Left lung (tissue), 4 donors: ENCODE measurements at regions not wholly inside any gene's neighbourhood (a gene's known extent, or its start where the extent isn't known, plus 50 kb on each side); places are given as distances from the start of the nearest gene placed in this dataset.

Experiments
- ATAC-seq: fragments of 200-7000 bp; cut with Tn5 transposase; one replicate; pipeline ENCODE4 v1.9.1; 2020; ENCODE audit warnings: moderate library complexity
- DNase-seq, 4 donors: peaks; one replicate each; pipeline ENCODE4 v3.0.0-alpha.2; 2013 to 2020
- H3K27ac ChIP-seq, 2 donors: fragments of 200-600 bp; sonication (generic) in 1 of 2; one replicate each; pipeline versions ENCODE4 v1.5.0 to v1.8.0; 2020 to 2021
- H3K27me3 ChIP-seq, 2 donors: fragments of 200-600 bp; sonication (generic) in 1 of 2; one replicate each; pipeline versions ENCODE4 v1.5.0 to v1.8.0; 2020 to 2021
- H3K36me3 ChIP-seq, 2 donors: fragments of 200-600 bp; sonication (generic) in 1 of 2; one replicate each; pipeline versions ENCODE4 v1.5.0 to v1.8.0; 2020 to 2021
- H3K4me1 ChIP-seq, 2 donors: fragments of 200-600 bp; one replicate each; pipeline ENCODE4 v1.8.0; 2021
- H3K4me3 ChIP-seq, 2 donors: fragments of 200-600 bp; sonication (generic) in 1 of 2; one replicate each; pipeline versions ENCODE4 v1.5.0 to v1.8.0; 2020 to 2021; ENCODE audit warnings: mild to moderate bottlenecking in 1 of 2
- H3K9me3 ChIP-seq, 2 donors: fragments of 200-600 bp; sonication (generic) in 1 of 2; one replicate each; pipeline versions ENCODE4 v1.5.0 to v1.8.0; 2020 to 2021
- CTCF ChIP-seq, 2 donors: fragments of 200-600 bp; sonication (generic) in 1 of 2; IDR thresholded peaks; one replicate each; pipeline versions ENCODE4 v1.5.0 to v1.8.0; 2021; ENCODE audit warnings: antibody characterized with exemption in 2 of 2
- intact Hi-C, 2 donors: fragments of 100-400 bp; cut with DNase I; formaldehyde crosslinking; loops; one replicate each; pipeline versions ENCODE4 v1.11.2 to v1.14.2; 2022
- donor health status: DM: no; HTN: yes; CAD: no.
- donor health status: DM: no; HTN: no; CAD: no.

GRCh38 chr20:4542270-4542669 lies 144.0 kb upstream of the PRNP start:
- ATAC-seq = no peak

DNA sequence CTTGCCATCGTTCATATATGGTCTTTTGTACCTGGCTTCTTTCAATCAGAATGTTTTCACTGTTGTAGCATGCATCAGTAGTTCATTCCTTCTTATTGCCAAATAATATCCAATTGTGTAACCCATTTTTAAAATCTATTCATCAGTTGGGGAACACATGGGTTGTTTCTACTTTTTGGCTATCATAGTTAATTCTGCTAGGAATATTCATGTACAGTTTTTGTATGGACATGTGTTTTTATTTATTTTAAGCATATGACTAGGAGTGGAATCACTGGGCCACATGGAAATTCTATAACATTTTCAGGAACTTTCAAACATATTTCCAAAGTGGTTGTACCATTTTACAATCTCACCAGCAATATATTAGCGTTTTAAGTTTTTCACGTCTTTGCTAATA lies 151.9 kb upstream of the PRNP start:
- H3K4me3 ChIP-seq = no peak overlapping the region
- no peak for DNase-seq
- H3K27me3 ChIP-seq = peaks cover 0 to 13% of the 10 kb centered on the region in 2 donors
- TF ChIP-seq CTCF (IDR thresholded peaks at IDR 0.05) = no peak
- no peaks in the 10 kb centered on the region for H3K9me3 ChIP-seq
- no peaks in the 10 kb centered on the region for H3K36me3 ChIP-seq
- intact Hi-C loops = no loop called here
- no peak for ATAC-seq
- H3K27ac ChIP-seq = no peak overlapping the region
- no peaks in the 10 kb centered on the region for H3K4me1 ChIP-seq

More at GRCh38 chr20:4542270-4542669, 144.0 kb upstream of the PRNP start:
- Histone ChIP-seq H3K4me3 (no peak overlapping the region), H3K9me3 (no peaks in the 10 kb centered on the region), H3K27me3 (no peaks in the 10 kb centered on the region), H3K27ac (no peak overlapping the region), H3K36me3 (no peaks in the 10 kb centered on the region), H3K4me1 (no peaks in the 10 kb centered on the region)
- intact Hi-C loops = no loop called here
- TF ChIP-seq CTCF (IDR thresholded peaks at IDR 0.05) = no peak
- DNase-seq = no peak

DNA sequence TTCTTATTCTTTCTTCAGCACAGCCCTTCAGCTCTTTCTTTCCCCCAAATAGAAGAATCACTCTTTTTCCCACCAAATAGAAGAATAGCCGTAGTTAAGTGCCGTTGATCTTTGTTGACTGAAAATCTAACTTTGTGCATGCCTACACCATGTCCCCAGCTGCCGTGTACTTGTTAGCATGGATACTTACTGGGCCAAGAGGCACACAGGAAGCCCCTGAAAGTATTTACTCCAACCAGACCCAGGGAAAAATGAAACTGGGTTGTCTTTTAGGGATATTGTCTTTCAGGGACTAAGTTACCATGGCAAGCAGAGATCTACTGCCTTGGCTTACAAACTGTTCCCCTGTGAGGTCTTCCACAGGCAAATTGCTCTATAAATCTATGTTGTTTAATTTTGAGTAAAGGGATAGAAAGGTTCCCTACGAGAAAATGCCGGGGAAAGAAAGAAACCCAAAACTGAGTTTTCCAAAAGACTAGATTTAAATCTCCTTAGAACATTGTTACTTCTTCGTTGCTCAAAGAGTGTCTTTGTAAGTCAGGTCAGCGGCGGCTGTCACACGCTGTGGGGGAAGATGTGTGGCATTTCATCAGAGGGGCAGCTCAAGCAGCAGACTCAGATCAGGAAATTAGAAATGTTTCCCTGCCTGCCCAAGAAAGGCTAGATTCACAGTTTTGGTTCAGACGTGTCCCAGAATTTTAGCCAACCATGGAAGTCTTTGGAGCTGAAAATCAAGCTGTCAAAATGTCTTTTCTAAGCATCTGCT lies 152.7 kb upstream of the PRNP start:
- Histone ChIP-seq H3K9me3 (no peaks in the 10 kb centered on the region), H3K4me3 (no peak overlapping the region), H3K36me3 (no peaks in the 10 kb centered on the region), H3K4me1 (no peaks in the 10 kb centered on the region), H3K27ac (no peak overlapping the region), H3K27me3 (peaks cover 0 to 13% of the 10 kb centered on the region in 2 donors)
- DNase-seq = no peak
- no peak for ATAC-seq
- TF ChIP-seq CTCF (IDR thresholded peaks at IDR 0.05) = no peak
- intact Hi-C loops = no loop called here

DNA sequence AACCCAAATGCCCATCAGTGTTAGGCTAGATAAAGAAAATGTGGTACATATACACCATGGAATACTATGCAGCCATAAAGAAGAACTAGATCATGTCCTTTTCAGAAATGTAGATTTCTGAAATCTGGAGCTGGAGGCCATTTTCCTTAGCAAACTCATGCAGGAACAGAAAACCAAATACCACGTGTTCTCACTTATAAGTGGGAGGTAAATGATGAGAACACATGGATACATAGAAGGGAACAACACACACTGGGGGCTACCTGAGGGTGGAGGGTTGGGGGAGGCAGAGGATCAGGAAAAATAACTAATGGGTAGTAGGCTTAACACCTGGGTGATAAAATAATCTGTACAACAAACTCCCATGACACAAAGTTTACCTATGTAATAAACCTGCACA lies 153.5 kb upstream of the PRNP start:
- no peak for TF ChIP-seq CTCF (IDR thresholded peaks at IDR 0.05)
- H3K27me3 ChIP-seq = peaks cover 0 to 13% of the 10 kb centered on the region in 2 donors
- ATAC-seq = no peak

GRCh38 chr20:4524792-4525191 lies 161.5 kb upstream of the PRNP start:
- H3K27ac ChIP-seq = no peak overlapping the region
- no peaks in the 10 kb centered on the region for H3K9me3 ChIP-seq
- no peaks in the 10 kb centered on the region for H3K36me3 ChIP-seq
- H3K4me3 ChIP-seq = no peak overlapping the region
- H3K27me3 ChIP-seq = no peaks in the 10 kb centered on the region
- H3K4me1 ChIP-seq = no peaks in the 10 kb centered on the region
- DNase-seq (no peak), ATAC-seq (no peak)
- TF ChIP-seq CTCF (IDR thresholded peaks at IDR 0.05) = no peak
- intact Hi-C loops = no loop called here

More for the DNA sequence above, 153.5 kb upstream of the PRNP start:
- H3K27ac ChIP-seq = no peak overlapping the region
- no peaks in the 10 kb centered on the region for H3K9me3 ChIP-seq
- intact Hi-C loops = no loop called here
- DNase-seq = no peak
- H3K4me1 ChIP-seq = no peaks in the 10 kb centered on the region
- H3K4me3 ChIP-seq = no peak overlapping the region
- no peaks in the 10 kb centered on the region for H3K36me3 ChIP-seq
